ENCODE measurements at regions not wholly inside any gene's neighbourhood (a gene's known extent, or its start where the extent isn't known, plus 50 kb on each side); places are given as distances from the start of the nearest gene placed in this dataset.
"Not testable (repeated sequence)": the region's sequence is repeated elsewhere in the genome, so short reads cannot be mapped to it uniquely, and the experiment has no call there.

GRCh38 chr16:76612497-76612896 is 335.3 kb downstream of the CNTNAP4 start:
- no peak for DNase-seq (ENCODE audit: low read depth)

DNA sequence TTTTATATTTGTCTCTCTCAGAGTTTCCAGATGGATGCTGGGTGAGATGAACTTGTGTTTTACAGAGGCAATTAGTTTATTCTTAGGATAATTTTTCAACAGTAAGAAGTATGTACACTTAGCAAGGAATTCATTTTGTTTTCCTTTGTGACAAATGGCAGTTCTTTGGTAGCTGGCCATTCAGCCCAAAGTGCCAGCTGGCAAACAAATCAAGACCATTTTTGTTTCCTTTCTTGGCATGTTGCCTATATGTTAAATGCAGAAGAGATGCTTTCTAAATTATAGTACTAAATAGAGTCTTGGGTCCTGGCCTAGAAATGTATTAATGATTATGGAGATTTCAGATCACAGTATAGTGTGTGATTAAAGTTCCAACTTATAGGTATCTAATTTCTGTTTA is 337.1 kb downstream of the CNTNAP4 start:
- DNase-seq (ENCODE audit: low read depth), result no peak

DNA sequence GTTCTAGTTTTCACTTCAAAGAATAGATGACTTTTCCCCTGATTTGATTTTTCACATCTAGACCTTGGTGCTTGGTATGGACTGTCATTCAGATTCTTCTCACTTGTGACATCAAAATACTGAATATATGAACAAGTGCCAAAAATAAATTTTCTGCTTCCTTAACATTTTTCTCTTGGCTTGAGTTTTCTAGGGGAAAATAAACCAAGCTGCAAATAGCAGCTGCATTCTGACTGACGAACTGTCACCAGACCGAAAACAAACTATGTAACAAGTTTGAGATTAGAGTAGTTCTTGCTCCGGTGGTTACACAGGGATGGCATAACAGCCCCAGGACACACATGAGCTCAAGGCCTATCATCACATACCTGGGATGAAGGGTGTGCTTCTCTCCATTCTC is 345.7 kb downstream of the CNTNAP4 start:
- DNase-seq (ENCODE audit: low read depth), result no peak

GRCh38 chr16:76634847-76635697 is 357.9 kb downstream of the CNTNAP4 start:
- no peak for DNase-seq (ENCODE audit: low read depth)

GRCh38 chr16:76639685-76640289 is 362.6 kb downstream of the CNTNAP4 start:
- no peak for DNase-seq (ENCODE audit: low read depth)

DNA sequence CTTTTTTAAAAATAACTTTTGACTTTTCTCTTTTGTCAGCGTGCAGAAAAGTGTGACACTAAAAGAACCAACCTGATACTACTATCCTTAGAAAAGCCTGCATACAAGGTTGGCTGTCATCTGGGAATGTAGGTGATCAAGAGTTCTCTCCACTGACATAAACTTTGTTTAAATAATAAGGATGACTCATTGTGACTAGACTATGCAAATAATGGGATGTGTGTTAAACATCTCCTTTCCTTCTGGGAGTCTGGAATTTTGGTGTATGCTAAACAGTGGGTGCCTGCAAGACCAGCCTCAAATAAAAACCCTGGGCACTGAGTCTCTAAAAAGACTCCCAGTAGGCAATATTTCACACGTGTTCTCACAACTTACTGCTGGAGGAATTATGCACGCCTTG is 373.4 kb downstream of the CNTNAP4 start:
- no peak for DNase-seq (ENCODE audit: low read depth)

DNA sequence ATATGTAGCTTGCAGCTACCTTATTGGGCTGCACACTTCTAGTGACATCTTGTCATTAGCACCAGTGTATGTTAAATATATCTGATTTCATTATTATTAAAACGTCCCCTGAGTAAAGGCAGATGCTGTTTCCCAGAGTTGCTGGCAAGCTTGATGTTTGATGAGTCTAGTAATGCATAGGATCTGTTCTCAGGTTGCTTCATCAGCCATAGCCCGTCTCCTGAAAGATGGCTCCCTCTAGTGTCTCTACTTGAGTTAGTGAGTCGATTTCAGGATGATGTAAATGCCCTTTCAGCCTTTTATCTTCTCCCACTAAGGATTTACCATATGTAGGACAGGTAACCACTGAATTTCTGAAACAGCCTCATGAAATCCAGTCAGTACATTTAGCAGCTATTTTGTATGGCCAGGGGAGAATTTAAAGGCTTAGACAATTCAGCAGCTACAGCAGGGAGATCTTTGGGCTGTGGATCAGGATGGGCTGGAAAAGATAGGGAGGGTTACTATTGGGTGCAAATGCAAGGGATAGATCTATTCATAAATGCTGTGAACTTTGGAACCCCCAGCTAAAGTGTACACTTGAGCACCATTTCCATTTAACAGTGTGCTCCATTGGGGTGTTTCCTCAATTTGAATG is 376.3 kb downstream of the CNTNAP4 start:
- DNase-seq (ENCODE audit: low read depth), result no peak

DNA sequence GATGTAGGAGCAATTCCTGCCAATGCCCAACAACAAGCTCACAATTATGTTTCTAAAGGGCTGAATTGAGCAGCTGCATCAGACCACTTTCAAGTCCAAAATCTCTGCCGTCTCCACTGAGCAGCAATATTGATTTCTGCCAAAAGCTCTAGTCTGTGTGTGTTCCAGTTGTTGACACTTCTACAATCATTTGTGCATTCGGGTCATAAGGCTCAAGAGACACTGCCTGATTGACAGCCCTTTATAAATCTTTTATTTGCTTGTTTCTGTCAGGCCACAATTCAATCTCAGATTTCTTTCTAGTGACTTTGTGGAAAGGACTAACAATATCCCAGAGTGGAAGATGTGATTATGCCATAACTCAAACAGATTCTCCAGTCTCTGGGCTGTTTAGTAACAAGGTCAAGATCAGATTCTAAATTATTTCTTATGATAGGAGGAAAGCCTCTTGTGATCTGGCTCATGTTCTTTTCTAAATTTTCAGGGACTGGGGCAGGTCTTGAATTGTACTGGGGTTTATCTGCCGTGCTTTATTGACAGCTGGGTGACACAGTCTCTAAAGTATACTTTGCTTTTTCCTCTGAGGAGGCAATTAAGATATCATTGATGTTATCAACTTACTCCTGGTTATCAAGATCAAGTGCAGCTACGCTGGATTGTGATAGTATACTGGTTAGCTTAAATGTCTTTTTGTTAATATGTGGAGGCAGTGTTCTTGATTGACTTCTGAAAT is 377.1 kb downstream of the CNTNAP4 start:
- no peak for DNase-seq (ENCODE audit: low read depth)

GRCh38 chr16:76656994-76657393 is 379.8 kb downstream of the CNTNAP4 start:
- DNase-seq (ENCODE audit: low read depth), result no peak

- DNase-seq (ENCODE audit: low read depth), result no peak
Measured at GRCh38 chr16:76661691-76662235, 384.6 kb downstream of the CNTNAP4 start.

GRCh38 chr16:76665571-76666275 is 388.5 kb downstream of the CNTNAP4 start:
- no peak for DNase-seq (ENCODE audit: low read depth)

DNA sequence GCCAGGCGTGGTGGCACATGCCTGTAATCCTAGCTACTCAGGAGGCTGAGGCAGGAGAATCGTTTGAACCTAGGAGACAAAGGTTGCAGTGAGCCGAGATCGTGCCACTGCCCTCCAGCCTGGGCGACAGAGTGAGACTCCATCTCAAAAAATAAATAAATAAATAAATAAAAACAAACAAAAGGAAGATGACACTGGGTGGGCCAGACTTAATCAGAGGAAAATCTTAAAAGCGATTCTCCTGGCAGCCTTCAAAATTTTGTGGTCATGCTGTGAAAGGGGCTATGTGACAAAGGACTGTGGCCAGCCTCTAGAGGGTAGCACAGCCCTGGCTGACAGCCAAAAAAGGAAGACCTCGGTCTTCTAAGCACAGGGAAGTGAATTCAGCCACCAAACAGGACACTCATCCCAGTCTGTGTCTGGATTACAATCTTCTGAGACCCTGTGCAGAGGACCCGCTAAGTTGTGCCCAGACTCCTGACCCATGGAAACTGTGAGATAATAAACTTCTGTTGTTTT is 391.1 kb downstream of the CNTNAP4 start:
- no peak for DNase-seq (ENCODE audit: low read depth)

DNA sequence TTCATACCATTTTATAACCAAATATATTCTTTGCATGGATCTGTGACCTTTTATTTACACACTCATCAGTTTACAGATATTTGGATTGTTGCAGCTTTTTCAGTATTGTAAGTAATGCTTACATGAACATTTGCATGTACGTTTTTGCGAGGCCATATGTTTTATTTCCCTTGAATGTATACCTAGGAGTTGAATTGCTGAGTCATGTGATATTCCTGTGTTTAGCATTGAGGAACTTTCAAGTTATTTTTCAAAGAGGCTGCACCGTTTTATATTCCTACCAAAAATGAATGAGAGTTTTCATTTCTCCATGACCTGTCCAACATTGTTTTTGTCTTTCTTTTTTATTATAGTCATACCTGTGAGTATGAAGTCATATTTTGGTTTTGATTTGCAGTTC is 392.1 kb downstream of the CNTNAP4 start:
- DNase-seq (ENCODE audit: low read depth), result no peak

GRCh38 chr16:76670125-76670857 is 393.1 kb downstream of the CNTNAP4 start:
- no peak for DNase-seq (ENCODE audit: low read depth)

GRCh38 chr16:76676356-76676755 is 399.2 kb downstream of the CNTNAP4 start:
- no peak for DNase-seq (ENCODE audit: low read depth)

DNA sequence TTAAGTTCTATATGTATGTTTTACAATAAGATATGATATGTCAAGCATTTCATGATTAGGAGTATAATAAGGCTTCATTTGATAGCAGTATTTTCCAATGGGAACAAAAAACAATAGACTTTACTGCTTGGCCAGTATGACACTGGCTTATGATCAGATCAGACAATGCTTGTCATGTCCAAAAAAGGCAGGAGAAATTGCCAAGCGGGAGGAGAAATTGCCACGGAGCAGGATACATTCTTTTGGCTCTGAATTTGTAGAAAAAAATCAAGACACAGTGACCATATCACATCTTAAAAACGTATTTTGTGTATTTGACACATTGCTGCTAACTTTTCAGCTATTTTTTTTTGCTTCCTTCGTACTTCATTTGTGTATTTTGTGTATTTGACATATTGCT is 404.1 kb downstream of the CNTNAP4 start:
- no peak for DNase-seq (ENCODE audit: low read depth)

- no peak for DNase-seq (ENCODE audit: low read depth)
Measured at GRCh38 chr16:76683051-76683450, 405.9 kb downstream of the CNTNAP4 start.

DNA sequence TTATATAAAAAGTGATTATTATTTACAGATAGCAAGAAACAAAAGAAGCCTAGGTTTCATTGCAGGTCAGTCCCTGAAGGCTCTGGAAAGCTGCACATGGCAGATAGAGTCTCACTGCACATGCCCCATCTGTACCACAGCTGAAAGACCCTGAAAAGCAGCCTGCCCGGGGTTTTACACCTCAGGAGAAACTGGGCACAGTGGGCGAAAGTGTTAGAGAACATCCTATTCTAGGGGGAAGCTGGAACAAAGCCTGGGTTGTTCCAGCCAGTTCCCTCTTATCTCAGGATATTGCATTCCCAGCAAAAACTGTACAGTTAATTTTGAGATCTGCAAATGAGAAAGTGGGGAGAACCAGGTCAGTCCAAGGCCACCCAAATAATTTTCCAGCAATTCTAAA is 419.7 kb downstream of the CNTNAP4 start:
- no peak for DNase-seq (ENCODE audit: low read depth)

DNA sequence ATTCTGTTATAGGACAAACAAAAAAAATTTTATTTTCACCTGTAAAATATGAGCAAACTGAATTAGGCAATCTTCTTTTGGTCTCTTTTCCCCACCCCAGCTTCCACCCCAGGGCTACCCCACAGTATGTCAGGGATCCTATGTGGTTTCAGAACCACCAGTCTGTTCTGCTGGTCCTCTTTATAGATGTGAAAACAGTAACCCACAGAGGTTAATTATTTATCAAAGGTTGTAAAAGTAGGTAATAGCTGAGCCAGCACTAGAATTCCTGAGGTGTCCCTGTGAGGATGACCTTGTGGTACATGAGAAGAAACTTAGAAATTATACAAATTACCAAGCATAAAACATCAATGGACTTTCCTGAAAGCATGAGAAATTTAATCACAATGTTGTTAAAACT is 428.7 kb downstream of the CNTNAP4 start:
- no peak for DNase-seq (ENCODE audit: low read depth)

DNA sequence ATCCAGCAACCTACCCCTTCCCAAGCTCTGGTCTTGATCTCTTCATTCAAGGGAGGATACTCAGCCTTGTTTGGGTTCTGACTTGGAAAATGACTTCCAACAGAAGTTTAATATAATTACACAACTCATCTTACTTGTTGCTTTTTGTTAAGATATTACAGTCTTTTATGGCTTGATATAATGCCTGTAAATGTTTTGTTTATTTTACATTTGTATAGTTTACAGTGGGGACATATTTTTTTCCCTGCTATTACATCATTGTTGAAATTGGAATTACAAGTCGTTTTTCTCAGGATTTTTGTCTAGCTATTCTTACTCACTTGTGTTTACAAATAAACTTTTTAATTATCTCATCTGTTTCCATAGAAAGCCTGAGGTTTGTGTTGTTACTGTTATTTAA is 436.0 kb downstream of the CNTNAP4 start:
- DNase-seq (ENCODE audit: low read depth), result no peak

- not testable (repeated sequence) for DNase-seq (ENCODE audit: low read depth)
Measured at GRCh38 chr16:76716251-76716650, 439.1 kb downstream of the CNTNAP4 start.

Data from GM04503 (cell line).